Islet of Langerhans (tissue), 1 donor: ENCODE measurements at regions not wholly inside any gene's neighbourhood (a gene's known extent, or its start where the extent isn't known, plus 50 kb on each side); places are given as distances from the start of the nearest gene placed in this dataset.

ENCODE experiments used
- FAIRE-seq: peaks from one replicate; lab custom pipeline; 2011; peaks lifted over from hg19 to GRCh38; lab: Jason Lieb, UNC

DNA sequence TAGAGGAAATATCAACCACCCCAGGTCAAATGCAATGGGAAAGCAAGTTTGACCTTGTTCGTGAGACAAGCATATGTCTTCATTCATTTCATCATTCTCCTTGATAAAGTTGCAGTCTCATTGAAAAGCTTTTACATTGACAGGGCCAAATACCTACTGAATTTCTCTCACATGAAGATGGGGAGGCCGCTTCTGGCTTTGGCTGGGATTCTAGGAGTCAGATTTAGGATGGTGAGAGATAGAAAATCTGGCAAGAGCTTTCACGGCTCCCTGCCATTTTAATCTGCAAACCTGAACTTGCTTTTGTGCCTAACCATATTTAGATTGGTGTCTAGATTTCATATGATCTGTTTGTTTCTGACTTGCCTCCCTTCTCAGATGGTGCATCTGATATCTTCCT lies 88.0 kb downstream of the TMEM100 start:
- FAIRE-seq, result no peak

DNA sequence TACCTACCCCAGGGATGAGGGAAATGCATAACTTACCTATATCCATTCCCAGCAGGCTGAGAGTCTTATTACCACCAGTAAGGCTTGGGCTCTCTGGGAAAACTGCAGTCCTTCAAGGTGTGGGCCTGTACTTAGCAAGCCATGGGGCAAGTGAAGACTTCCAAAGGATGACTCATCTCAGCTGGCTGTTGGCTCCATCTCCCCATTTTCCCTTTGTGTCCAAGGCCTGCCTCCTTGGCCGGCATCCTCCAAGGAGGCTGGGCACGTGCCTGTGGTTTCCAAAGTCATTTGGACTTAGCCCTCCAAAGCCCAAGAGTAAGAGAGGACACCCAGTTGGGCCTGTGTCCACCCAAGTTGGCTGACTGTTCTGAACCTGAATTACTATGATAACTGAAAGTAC lies 89.8 kb downstream of the TMEM100 start:
- no peak for FAIRE-seq

DNA sequence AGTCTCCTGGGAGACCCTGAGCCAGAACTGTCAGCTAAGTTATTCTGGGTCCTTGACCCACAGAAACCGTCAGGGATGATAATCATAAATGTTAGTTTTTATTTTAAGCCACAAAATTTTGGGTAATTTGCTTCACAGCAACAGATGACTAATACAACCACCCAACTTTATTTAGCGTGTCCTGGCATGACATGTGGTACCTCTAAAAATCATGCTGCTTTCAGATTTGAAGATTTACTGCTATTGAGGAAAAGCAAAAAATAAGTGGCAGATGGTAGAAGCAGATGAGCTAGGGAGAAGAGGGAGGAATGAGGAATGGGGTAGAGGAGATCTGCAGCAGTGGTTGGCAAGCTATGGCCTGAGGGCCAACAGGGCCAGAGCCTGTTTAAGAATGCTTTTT lies 90.4 kb downstream of the TMEM100 start:
- no peak for FAIRE-seq

DNA sequence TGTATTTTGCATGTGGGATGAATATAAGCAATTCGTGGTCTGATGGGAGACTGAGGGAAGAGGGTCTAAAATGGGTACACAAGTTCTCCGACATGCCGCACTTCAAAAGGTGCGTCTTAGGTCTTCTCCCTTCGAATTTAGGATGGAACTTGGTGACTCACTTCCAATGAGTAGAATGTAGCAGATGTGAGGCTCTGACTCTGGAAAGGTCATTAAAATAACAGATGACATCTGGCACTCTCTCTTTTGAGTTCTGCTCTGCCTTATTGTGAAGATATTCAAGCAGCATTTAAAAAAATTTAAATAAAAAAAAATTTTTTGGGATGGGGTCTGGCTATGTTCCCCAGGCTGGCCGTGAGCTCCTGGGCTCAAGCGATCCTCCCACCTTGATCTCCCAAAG lies 92.7 kb downstream of the TMEM100 start:
- FAIRE-seq, result no peak

DNA sequence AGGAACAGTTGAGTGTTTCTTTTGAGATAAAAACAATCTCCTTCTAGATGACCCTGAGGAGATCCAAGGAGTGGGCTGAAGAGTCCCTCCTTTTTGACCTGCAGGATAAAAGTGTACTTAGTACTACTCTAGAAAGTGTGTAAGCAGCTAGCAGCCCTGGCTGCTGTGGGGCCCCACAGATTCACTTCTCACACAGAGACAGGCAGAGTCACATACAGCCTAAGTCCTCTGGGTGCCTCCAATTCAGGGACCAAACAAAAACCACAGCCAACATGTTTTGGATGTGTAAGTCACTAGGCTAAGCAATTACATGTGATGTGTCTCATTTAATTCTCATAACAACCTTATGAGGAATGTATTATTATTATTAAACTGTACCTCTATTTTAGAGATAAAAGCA lies 97.1 kb downstream of the TMEM100 start:
- FAIRE-seq, result no peak

DNA sequence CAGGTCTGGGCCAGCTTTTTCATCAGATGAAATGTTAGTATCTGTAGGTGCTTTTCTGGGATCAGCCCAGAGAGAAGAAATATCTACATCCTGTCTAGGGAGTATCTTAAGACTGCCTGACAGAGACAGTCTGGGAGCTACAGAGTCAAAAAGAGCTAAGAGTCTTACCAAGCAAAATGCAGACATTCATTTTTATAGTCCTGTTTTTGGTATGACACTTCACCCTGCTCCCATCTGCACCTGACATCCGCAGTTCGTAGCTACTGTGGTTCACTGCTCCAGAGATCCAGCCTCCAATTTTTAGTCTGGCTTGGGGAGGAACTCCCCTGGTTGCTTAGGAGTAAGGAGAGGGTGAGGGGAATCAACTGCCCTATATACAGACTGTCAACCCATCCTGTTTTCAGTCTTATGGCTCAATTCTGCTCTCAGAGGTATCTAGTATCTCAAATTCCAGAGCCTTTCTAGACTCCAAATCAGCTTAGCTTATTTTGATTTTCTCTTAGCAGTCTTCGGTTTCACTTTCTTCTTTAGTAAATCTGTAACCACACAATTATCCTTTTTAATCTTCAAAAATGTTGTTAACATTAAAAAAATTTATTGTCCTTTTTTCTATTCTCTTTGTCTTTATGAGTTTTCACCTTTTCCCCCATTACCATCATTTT lies 97.8 kb downstream of the TMEM100 start:
- no peak for FAIRE-seq

DNA sequence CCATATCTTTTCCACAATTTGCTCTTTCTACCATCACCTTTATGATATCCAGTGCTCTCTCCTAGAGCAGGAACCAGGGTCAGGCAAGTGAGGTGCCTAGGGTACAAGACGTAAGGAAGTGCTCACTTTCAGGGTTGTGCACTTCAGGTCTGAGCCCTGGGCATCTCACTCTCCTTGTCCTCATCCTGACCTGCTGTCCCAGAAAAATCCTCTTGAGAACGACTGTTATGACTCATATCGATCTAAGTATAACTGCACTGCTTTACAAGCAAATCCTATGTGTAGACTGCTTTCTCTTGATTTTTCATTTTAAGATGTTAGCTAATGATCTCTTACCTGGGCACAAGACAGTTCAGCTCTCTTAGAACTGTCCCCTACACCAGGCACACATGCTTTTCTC lies 100.1 kb downstream of the TMEM100 start:
- no peak for FAIRE-seq

DNA sequence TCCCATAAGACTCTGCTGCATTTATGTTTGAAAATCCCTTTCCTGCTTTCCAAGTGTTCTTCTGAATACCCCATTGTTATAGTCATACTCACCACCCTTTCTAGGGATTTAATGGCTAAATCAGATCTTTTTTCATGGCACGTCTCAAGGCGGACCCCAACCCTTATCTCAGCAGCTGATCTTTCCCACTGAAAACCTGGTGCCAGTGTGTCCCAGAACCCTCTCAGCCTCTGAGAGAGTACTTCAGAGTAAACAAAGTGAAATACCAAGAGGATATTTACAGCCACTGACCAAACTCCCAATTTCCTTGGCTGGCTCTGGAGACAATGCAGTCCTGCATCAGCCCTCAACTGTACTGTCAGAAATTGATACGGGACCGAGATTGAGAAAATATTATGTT lies 101.7 kb downstream of the TMEM100 start:
- FAIRE-seq, result no peak

DNA sequence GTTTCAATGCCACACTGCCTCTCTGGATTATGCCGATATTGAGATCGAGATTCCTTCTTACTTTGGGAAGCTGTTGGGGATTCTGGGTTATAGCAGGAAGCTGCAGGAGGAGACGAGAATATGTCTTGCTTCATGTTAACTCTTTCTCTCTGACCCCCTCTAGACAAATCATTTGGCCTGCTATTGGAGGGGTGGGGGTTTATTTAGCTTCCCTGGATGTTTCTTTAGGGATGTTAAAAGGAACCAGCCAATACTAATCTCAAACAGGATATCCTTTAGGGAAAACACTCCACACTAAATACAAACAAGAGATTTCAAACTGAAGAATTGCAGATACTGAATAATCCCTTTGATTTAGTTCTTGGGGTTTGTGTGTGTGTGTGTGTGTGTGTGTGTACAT lies 102.6 kb downstream of the TMEM100 start:
- no peak for FAIRE-seq

DNA sequence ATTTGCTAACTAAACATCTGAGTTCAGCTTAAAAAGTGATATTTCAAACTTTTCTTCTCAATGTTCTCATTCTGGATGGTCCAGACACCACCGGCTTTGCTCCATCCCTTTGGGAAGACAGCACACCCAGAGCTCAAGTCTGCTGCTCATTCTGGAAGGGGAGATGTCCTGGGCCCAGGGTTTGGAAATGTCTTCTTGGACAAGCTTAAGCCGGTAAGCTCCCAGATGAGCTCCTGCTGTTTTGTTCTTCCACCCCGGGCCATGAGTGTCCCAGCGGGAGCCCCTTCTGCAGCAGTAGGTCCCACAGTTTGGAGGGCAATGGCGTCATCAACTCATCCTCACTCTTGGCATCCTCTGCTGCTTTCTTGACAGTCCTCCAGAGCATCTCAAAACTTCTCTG lies 105.2 kb downstream of the TMEM100 start:
- no peak for FAIRE-seq

DNA sequence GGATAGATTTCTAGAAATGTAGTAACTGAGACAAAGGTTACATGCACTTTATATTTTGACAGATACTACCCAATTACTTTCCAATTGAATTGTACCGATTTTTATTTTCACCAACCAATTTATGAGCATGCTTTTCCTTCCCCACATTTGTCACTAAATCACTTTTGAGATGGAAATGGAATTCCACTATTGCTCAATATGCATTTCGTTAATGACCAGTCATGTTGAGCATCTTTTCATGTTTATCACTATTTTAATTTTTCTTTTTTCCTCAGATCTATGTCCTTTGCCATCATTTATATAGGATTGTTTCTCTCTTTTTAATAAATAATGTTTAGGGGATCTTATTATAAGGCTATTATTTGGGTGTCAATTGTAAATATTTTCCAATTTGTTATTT lies 102.8 kb upstream of the SMIM36 start:
- no peak for FAIRE-seq

DNA sequence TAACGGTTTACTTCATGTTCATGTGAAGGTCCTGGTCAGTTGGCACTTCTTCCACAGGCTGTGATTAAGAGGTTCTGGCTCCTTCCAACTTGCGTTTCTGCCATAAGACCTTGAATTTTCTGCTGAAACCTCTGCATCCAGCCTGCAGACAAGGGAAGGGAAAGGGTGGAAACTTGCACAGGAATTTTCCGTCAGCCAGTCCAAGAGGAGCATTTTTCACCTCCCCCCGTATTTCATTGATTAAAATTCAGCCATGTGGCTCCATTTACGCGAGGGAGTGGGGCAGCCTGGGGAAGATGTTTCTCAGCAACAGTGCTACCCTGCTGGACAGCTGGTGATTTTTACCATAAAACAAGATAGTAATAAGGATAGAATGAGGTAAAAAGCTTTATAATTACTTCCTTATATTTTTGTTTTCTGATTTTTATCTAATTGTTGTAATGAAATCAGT lies 101.5 kb upstream of the SMIM36 start:
- FAIRE-seq, result no peak

DNA sequence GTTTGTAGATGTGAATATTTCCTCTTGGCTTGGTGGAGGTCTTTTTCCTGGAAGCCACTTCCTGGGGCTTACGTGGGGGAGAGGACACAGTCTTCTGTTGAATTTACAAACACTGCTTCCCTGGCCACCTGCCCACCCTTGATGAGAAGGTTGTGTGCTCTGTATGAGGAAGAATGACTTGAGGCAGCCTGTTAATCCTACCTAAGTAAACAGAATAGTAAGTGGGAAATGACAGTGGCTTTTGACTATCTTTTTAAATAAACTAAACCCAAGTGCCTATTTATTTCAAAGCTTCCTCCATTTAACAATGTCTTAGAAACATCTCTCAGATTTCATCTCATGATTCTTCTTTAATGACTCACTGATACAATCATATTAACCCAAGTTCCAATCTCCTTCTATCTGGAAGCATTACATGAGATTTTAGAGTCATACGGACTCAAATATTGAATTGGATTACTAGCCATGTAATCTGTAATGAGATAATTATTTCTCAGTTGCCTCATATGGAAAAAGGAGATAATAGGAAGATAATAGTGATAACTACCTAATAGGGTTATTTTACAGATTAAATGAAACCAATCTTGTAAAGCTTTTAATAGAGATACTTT lies 96.6 kb upstream of the SMIM36 start:
- peak; percentile 68 for FAIRE-seq

DNA sequence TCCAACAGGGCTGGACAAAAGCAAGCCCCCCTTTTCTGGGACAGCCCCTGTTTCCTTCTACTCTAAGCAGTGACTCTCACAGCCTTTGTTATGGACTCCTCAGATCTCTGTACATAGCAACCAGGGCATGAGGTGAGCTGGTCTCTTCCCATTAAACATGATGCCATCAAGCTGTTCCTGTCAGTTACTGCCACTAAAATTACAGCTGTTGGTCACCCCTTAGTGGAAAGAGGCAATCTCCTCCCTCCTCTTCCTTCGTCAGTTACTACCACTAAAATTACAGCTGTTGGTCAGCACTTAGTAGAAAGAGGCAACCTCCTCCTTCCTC lies 95.2 kb upstream of the SMIM36 start:
- no peak for FAIRE-seq

DNA sequence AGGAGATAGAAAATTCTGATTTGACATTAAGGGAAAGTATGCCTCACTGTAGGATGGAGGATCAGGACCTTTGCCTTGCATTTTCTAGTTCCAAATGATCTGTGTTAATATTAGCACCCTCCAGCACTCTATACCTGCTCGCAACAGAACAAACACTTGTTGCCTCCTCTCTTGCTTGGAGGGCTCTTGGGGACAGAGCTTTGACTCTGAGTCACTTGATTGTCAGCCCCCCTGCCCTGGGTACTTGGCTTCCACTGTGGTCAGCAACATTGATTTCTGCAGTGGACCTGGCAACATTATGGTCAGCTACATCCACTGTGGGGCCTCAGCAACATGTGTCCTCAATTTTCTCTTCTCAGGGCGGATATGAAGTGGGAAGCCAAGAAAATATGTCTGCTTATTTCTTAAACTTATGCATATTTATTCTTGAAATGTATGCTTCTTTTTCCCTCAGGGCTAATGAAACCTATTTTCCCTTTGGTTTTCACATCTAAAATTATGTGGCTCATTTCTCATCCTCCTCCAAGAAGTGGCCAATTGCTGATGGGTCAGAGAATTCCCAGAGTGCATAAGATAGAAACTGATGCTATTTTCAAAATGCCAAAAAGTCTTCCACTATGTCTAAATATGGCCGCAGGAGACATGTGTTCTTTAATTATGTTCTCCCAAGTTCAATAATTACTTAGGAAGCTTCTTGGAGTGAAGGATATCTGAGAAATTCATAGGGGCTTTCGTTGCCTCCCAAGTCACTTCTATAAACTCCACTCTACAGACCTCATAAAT lies 94.6 kb upstream of the SMIM36 start:
- FAIRE-seq, result no peak

DNA sequence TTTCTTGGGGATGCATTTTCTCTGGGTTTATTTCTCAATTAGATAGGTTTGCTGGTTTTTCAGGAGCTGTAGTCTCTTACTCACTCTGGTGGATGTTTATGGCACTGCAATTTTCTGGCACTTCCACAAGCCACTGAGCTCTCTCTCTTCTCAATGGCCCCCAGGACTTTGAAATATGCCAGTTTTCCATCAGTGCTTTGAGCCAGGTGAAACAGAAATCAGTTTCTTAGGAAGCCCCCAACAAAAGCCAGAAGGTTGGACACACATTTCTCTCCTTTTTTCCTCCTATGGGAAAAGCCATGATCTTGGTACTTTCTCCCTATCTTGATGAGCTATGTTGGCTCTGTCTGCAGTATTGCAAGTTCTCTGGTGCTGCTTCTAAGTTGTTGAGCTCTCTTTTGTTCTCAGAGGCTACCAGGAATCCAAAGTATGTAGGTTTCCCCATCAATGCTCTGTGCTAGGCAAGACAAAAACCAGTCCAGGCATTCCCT lies 90.7 kb upstream of the SMIM36 start:
- no peak for FAIRE-seq

DNA sequence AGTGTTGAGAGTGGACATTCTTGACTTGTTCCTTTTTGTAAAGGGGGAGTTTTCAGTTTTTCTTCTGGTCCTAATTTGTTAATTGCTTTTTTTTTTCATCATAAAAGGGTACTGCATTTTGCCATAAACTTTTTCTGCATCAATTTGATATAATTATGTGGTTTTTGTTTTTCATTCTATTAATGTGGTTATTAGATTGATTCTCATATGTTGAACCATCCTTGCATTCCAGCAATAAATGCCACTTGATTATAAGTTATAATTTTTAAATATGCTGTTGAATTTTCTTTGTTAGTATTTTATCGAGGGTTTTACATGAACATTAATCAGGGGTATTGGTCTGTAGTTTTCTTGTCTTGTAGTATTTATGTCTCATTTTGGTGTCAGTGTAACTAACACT lies 87.2 kb upstream of the SMIM36 start:
- no peak for FAIRE-seq

DNA sequence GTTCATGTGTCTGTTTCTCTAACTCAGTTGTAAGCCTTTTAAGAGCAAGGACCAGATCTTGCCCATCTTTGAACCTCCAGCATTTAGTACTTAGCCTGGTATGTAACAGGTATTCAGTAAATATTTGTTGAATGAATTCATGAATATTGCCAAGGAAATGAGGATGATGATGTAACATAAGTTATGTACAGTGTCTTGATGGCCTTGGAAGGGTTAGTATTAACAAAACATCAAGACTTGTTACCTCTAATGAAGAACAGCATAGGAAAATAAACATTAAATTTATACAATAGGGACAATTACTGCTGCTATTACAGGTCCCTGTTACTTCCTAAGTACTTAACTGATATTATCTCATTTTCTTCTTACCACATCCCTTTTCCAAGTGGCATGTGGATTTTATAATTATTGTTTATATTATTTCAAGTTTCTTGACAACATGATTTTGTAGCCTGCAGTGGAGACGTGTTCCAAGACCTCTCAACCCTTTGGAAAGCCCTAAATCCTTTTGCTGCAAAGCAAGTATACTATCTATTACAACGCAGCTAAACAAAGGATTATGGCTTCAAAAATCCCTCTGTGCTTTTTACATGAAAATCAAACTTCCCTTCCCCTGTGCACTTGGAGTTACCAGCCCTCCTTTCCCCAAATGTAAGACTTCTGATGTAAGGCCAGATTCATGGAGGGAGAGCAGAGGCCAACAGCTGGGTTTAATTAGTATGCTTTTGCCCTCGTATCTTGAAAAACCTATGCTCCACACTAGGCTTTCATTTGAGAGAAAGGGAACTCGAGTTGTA lies 77.4 kb upstream of the SMIM36 start:
- no peak for FAIRE-seq

DNA sequence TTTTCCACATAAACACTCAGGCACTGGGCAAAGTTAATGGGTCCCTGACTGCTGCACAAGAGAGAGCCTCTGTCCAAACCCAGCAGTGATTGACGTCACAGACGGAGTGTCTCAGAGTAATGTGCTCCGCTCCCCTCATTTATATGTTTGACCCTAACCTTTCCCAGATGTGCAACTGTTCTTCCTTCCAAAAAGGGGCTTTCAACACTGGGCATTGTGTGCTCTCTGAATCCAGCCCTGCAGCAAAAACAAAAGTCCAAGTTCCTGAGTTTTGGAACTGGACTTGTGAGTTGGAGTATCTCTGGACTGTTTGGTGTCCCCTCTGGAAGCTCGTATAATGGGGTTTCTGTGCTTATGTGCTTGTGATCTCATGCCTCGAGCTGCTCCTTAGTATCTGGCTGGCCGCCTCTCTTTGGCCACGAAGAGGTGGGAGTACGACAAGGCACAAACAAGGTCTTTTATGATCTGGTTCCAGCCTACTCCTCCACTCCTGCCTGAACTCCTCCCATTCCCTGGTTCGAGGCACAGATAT lies 76.4 kb upstream of the SMIM36 start:
- FAIRE-seq, result no peak

DNA sequence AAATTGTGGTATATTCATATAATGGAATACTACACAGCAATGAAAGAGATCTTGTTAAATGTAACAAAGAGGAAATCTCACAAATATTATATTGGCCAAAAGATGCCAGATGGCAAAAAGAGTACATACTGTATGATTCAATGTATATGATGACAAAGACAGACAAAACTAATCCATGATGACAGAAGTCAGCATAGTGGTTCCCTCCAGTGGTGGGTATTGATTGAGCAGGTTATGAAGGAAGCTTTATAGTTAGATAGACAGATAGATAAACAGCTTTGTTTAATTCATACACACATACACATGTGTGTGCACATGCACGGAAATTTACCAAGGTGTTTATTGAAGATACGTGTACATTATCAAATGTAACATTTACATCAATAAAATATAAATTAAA lies 74.4 kb upstream of the SMIM36 start:
- FAIRE-seq, result no peak

DNA sequence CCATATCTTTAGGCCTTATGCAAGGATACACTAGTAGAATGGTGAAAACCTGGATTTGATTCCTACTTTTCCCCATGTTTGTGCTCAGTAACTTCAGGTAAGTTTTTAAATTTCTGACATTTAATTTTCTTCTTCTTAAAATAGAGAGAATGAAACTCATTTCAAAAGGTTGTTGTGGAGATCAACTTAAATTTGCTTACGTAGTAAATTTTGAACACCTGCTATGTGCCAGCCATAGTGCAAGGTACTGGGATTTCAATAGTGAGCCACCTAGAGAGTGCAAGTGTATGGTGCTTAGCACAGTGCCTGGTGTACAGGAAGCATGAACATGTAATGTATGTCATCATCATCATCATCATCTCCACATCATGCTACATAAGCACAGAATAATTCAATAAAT lies 73.6 kb upstream of the SMIM36 start:
- no peak for FAIRE-seq

DNA sequence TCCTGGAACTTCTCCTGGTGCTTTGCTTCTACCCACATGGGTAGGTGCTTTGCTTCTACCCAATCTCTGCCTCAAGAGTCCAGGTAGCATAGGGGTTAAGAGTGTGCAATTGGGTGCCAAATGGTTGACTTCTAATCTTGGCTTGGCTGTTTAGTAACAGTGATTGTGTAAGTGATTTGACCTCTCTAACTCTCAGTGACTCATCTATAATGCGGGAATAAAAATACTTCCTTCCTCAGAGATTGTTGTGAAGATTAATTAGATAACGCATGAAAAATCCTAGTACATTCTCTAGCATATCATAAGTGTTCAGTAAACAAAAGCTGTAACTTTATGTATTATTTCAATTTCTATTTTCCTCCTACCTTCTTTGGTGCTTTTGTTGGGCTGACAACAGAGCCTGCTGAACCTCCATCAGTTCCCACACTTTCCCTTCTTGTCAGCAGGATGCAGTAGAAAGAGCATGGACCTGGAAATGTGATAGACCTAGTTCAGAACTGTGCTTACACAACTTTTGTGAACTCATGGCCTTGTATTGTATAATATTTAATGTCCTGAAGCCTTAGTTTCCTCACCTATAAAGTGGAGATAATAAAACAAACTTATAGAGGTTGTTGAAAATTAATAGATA lies 72.9 kb upstream of the SMIM36 start:
- no peak for FAIRE-seq
